ENCODE measurements at regions not wholly inside any gene's neighbourhood (a gene's known extent, or its start where the extent isn't known, plus 50 kb on each side); places are given as distances from the start of the nearest gene placed in this dataset.

- TF ChIP-seq POLR2A (IDR thresholded peaks at IDR 0.05) (no peak), CTCF (IDR thresholded peaks at IDR 0.05) (no peak), POLR2AphosphoS5 (IDR thresholded peaks at IDR 0.05) (no peak)
Measured at GRCh38 chr3:70861855-70862254, 549.4 kb upstream of the MDFIC2 start.

Data from stomach (tissue), 4 donors.